ENCODE measurements at regions not wholly inside any gene's neighbourhood (a gene's known extent, or its start where the extent isn't known, plus 50 kb on each side); places are given as distances from the start of the nearest gene placed in this dataset.
"Not testable (repeated sequence)": the region's sequence is repeated elsewhere in the genome, so short reads cannot be mapped to it uniquely, and the experiment has no call there.

DNA sequence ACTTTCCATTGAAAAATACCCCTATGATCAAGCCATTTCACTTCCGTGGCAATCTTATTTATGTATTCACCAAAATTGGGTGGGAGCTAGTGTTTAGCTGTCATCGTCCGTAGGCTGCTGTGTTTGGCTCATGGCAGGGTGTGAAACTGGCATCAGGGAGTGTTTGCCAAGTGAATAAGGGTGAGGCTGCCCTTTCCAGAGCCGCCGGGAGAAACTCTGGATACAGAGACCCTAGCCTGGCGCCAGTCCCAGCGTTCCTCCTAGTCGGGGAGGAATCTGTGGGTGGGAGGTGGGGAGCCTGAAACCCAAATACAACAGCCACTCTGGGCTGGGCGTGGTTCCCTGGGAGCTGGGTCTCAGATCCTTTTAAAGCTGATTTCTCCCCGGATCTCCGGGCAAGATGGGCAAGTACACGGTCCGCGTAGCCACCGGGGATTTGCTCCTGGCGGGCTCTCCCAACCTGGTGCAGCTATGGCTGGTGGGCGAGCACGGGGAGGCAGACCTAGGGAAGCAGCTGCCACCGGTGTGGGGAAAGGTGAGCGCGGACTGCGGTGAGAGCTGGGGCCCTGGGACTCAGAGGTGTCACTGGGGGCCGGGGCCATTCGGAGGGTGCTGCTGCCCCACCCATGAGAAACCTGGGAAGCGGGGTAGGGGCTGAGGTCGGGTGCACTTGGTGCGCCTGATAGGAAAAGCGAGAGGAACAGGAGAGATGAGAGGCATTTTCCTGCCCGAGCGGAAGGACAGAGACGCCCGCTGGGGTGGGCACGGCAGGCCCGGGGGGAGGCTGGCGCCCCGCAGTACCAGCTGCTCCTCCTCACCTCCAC is 62.1 kb upstream of the TEKT1 start:
- DNase-seq, result no peak

DNA sequence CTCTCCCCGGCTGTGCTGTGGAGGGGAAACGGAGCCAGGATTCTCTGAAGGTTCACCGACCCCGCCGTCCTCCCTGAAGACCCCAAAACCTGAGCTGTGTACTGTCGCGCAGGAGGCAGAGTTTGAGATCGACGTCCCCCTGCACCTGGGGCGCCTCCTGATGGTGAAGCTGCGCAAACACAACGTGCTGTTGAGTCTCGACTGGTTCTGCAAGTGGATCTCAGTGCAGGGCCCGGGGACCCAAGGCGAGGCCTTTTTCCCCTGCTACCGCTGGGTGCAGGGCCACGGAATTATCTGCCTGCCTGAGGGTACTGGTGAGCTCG is 62.6 kb upstream of the TEKT1 start:
- no peak for DNase-seq

DNA sequence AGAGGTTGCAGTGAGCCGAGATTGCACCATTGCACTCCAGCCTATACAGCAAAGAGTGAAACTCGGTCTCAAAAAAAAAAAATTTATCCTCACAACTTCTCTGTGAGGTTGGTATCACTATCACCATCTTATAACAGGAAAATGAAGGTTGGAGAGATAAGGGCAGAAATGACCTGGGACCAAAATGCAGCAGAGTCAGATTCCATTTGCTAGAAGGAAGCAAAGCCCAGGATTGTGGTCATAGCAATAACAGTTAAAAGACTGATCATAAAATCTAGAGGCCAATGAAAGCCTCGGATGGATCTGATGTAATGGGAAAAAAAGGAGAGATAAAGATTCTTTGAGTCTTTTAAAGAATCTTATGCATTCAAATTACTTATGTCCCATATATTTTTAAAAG is 69.6 kb upstream of the TEKT1 start:
- DNase-seq, result no peak

DNA sequence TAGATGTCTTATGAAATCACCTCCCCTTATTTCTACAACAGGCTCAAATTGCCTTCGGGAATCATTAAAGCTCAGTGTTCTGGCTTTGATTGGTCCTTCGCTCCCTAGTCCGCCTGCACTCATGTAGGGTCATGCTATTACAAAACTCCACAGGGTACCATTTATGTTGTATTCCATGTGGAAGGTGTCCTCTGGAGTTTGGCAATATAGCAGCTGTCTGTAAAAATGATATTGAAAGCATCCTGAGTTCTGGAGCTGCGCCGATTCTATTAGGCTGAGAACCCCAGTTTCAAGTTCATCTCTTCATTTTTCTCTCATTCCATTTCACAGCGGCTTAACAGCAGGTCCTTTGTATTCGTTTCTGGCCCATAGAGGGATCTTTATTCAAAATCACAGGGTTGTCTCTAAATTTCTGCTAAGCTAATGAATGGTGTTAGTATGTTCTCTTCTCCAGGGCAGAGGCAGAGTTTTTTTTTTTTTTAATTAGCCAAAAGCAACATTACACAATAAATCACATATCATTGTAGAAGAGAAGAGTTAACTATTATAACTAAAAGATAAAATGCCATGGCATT is 71.9 kb upstream of the TEKT1 start:
- DNase-seq, result no peak

DNA sequence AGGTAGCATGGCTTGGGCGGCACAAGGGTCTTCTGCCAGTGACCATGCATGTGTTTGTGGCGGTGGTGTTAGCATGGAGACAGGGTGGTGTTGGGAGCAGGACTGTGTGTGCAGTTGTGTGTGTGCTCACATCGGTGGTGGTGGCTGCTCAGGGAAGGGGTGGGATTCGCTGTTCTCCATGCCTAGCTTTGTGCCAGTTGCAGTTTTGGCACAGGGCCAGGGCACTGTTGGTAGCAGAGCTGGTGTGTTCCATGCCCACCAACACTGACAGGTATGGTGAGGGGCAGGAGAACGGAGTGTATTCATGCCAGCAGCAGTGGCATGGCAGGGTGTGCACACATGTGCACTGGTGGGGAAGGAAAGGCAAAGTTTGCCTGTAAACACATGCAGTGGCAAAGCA is 77.3 kb upstream of the TEKT1 start:
- no peak for DNase-seq

DNA sequence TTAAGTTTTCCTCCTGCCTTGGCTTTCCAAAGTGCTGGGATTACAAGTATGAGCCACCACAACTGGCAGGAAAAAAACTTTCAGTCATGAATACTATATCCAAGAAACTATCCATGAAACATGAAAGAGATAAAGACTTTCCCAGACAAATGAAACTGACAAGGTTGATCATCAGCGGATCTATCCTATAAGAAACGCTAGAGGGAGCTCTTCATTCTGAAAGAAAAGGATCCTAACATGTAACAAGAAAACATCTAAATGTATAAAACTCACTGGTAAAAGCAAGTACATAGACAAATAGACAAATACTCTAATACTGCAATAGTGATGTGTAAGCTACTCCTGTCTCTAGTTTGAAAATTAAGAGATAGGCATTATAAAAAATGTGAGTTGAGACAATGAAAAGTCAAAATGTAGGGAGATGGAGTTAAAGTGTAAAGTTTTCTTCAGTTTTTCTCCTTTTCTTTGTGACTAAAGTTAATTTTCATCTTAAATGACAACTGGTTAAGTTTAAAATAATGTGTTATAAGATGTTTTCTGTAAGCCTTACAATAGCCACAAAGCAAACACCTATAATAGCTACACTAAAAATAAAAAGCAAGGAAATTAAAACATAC is 79.6 kb upstream of the TEKT1 start:
- no peak for DNase-seq

DNA sequence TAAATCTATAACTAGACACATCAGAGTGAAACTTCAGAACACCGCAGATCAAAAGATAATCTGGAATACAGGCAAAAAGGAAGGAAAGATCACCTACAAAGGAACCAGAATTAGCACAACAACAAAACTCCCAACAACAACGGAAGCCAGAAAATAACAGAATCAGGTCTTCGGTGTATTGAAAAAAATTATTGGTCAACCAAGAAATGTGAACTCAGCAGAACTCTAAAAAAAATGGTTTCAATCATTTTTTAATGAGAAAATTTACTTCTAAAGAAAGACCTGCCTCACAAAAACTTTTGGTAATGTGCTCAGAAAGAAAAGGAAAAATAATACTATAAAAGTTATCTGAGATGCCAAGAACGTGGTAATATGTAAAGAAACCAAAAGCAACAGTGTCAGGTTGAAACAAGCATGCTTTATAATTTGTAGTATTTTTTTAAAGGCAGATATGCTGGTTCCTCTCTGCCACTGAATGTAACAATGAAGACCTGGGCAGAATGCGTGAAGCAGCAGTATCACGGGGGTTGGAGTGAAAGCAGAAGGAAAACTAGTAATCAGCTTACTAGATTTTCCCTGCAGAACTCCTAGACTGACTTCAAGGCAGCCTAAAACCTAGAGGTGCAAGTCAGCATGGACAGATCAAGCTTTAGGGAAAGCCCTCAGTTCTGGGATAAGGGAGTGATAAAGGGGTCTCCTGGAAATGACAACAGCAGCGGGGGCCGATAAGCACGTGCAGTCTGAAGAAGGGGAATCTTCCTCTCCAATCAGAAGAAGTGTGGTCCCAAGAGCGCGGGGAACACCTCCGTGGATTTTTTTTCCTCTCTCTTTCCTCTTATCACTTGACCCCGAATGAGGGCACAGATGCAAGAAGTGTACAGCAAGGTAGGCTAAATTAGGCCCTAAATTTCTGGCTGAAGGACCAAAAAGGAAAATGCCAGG is 80.9 kb upstream of the TEKT1 start:
- no peak for DNase-seq

DNA sequence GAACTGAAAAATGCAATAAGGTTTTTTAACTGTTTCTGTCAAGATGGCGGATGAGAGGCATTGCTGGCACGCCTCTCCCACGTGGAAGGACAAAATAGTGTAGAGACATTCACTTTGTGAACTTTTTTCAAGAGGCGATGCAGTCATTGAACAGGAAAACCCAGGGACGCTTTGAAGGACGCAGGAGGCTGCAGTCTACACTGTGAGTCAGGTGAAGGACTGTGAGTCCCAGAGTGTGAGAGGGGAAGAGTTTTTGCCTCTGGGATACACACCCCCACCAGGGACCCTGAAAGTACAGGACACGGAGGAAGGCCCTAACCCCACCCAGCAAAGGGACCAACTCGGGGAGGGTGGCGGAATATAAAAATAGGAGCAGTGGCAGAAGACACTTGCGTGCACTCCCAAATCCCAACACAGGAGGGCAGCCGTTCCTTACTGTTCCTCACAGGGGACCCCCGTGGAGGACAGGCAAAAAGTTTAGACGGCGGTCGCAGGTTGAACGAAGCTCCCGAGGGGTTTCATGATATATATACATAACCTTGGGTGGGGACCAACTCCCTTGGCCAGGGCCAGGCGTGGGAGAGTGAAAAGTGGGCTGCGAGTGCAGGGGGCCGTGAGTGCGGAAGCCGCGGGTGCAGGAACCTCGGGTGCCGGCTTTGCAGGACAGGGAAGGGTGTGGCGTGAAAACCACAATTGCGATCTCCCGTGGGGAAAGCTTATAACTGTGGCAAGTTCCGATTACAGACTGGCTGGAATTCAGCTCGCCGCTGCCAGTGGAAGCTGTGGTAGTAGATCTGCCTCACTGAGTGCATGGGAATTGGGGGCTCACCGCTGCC is 82.0 kb upstream of the ALOX12 start:
- DNase-seq, result peak; percentile 28

DNA sequence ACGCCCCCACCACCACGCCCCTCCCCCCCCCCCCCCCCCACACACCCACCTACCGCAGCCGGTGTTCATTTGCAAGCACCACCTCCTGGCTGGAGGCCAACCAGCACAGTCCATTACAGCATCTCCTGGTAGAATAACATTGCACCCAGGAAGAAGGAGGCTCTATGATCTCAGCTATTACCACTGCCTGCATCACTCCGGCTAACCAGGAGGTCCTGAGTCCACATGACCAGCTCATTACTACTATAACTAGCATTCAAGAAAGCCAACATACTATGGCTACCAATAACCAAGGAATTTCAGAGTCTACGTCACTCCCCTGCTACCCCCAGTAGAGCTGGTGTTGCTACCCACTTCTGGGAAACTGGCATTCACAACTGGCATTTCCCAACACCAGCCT is 81.1 kb upstream of the ALOX12 start:
- DNase-seq, result peak; percentile 5

DNA sequence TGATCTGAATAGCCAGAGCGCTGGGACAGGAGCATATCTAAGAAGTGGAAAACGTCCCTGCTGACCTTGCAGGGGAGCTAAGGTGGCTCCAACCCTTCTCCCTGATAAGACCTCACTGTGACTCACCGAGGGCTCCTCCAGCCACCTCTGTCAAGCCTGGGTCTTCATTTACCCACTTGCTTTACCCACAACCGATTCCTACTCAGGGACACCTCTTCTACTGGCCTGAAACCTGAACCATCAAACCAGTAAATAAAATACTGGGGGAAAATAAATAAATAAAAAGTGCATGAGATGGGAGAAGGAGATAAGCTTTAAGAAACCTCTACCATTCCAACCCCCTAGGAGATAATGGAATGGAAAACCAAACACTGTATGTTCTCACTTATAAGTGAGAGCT is 80.2 kb upstream of the ALOX12 start:
- DNase-seq, result no peak

DNA sequence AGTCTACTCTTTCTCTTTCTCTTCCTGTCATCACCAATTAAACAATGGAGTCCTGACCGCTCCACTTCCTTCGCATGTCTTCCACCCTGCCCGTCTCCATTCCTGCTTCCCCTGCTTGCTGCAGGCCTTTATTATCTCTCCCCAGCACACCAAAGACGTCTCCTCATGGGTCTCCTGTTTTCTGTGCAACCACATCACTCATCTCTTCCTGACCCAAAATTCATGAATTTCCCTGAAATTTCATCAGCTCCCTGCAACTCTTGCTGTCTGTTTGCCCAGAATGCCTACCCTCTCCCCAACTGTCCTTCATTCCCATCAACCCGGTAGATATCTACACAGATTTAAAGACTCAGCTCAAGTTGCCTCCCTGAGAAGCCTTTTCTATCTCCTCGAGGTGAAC is 76.7 kb upstream of the ALOX12 start:
- no peak for DNase-seq

DNA sequence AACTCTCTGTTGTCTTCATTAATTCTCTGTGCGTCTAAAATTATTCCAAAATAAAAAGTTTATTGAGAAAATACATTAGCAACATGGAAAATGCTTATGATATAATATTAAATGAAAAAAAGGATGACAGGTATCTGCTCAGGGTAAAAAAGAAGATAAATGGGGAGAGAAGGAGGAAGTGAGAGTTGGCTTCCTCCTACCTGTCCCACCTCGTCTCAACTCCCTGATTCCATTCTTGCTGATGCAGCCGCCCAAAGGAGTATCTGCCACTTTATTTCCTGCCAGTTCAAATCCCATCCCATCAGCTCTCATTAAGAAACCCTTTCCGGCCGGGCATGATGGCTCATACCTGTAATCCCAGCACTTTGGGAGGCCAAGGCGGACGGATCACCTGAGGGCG is 72.5 kb upstream of the ALOX12 start:
- DNase-seq, result no peak

DNA sequence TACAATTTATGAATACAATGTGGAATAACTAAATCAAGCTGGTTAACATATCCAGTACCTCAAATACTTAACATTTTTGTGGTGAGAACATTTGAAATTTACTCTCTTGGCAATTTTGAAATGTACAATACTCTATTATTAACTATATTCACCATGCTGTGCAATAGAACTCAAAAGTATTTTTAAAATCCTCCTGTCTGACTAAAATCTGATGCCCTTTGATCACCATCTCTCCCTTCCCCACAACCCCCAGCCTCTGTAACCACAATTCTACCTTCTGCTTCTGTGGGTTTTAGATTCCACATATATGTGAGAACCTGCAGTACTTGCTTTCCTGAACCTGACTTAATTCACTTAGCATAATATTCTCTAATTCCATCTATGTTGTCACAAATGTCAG is 71.6 kb upstream of the ALOX12 start:
- DNase-seq, result no peak

DNA sequence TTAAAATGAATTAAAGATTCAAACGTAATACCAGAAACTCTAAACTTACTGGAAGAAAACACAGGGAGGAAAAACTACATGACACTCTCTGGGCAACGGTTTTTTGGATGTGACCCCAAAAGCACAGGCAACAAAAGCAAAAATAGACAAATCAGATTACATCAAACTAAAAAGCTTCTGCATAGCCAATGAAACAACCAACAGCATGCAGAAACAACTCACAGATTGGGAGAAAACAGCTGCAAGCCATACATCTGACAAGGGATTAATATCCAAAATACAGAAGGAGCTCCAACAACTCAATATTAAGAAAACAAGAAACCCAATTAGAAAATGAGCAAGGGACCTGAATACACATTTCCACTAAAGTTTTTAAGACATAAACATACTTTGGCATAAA is 69.2 kb upstream of the ALOX12 start:
- no peak for DNase-seq

DNA sequence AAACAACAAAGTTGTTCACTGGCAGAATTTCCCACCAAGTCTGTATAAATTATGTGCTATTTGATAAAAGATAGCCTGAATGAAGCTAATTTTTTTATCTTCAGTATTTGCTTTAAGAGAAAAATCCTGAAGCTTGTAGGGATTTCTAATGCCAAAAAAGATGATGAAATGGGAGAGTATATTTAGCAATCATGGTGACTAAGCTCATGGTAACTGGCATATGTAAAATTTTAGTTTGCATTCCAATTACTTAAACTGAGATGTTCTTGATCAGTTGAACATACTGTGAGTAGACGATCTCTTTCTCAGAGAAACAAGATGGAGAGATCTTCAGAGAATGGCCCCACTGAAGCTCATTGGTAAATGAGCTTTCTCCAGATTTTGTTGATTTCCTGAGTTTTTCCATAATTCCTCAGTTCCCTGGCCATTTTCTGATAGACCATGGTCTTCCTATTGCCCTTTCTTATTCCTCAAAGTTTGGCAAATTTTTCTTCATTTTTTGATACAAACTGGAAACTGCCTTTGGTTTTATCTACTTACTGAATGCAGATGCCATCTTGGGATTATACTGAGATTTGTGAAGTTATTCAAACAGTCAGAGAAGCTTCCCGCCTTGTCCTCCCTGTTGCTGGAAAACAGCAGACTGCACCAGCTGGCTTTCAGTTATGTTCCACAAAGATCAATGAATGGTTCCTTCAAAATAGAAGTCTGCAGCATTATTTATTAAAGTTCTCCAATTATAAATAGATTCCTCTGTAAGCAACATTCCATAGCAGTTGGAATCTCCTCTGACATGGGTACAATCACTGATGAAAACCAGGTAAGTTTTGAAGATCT is 68.3 kb upstream of the ALOX12 start:
- DNase-seq, result no peak

DNA sequence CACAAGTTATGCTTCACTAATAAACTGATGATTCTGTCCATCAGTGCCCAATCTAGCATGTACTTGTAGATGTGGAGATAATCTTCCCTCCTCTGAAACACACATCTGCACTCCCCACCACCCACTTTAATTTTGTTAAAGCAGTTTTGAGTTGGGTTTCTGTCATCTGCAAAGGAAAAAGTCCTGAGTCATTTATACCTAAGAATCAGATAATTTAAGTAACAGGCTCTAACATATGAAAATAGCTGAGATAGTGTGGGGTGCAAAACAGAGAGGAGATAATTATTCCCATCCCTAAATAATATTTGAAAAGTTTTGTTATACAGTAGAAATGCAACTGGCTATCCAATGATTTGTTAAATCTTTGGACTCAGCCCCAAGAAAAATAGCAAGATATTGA is 67.7 kb upstream of the ALOX12 start:
- no peak for DNase-seq

DNA sequence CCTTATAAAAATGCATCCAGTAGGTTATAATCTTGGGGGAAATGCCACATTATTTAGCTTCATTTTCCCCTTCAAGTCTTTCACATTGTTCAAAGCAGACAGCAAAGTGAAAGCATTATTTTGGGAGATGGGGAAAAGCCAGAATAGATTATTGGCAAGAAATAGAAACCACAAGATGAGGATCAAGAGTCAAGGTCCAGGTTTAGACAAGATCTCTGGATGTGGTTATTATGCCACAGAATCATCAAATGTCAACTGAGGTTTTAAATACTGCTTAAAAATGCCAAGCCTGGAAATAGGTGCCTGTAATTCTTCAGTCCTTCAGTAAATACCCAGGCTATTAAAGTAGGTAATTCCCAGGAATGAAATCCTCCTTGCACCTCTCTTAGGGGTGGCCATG is 65.1 kb upstream of the ALOX12 start:
- DNase-seq, result no peak

DNA sequence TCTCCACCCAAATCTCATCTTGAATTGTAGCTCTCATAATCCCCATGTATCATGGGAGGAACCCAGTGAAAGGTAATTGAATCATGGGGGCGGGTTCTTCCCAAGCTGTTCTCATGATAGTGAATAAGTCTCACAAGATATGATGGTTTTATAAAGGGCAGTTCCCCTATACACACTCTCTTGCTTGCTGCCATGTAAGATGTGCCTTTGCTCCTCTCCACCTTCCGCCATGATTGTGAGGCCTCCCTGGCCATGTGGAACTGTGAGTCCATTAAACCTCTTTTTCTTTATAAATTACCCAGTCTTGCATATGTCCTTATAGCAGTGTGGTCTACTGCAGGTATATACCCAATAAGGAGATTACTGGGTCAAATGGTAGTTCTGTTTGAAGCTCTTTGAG is 61.3 kb upstream of the ALOX12 start:
- DNase-seq, result not testable (repeated sequence)

DNA sequence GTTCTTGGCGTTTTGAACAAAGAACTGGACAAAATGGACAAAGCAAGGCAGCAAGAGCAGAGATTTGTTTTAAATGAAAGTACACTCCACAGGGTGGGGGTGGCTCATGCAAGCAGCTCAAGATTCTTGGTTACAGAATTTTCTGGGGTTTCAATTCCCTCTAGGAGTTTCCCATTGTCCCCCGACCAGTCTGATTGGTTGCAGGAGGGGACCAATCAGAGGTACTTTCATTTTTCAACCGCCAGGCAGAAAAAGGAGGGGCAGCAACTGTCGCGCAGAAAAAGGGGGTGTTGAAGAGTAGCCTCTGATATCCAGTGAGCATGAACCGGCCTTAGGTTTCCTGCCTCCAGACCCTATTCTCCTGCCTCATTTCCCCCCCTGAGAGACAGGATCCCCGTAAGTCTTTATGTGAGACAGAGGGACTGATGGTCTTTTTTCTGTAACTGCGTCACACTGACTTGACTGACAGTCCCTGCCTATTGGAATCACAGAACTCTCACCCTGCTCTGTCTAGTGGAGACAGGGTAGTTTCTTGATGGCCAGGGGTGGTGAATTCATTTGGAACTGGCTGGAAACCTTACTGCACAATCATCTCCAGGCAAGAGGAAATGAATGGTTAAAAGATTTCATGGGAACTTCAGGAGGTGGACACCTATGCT is 59.4 kb upstream of the ALOX12 start:
- peak; percentile 3 for DNase-seq

DNA sequence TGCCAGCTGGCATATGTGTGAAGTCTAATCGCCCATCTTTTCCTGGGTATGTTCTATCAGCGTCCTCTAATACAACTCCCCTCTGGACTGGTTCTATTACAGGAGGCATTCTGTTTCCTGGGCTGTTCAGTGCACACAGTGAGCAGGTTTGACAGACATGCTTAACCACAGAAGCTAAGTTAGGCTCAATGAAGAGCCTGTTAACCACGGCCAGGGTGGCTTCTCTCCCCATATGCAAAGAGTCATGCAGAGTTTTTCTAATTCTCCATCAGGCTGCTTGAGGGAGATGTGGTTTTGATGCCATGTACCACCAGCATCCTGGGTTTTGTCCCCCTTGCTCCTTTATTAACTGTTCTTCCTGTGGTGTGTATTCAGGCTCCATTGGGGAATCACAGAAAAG is 57.2 kb upstream of the ALOX12 start:
- no peak for DNase-seq

DNA sequence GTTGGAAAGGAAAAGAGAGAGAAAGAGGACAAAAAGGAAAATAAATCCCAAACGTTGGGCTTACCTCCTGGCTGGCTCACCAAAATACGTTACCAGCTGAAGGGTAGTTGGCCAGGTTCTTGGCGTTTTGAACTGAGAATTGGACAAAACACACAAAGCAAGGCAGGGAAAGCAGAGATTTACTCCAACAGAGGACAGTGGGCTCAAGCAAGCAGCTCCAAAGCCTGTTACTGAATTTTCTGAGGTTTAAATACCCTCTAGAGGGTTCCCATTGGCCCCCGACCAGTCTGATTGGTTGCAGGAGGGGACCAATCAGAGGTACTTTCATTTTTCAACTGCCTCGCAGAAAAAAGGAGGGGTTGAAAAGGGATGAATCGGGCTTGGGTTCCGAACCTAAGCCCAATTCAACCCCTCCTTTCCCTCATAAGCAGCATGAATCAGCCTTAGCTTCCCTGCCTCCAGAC is 55.6 kb upstream of the ALOX12 start:
- DNase-seq, result peak; percentile 26

Measured in COR-L47 (cell line).